Right lobe of liver (tissue), 4 donors: ENCODE measurements at regions not wholly inside any gene's neighbourhood (a gene's known extent, or its start where the extent isn't known, plus 50 kb on each side); places are given as distances from the start of the nearest gene placed in this dataset.
"Not testable (repeated sequence)": the region's sequence is repeated elsewhere in the genome, so short reads cannot be mapped to it uniquely, and the experiment has no call there.

ENCODE experiments used
- CTCF ChIP-seq, 4 donors: fragments of 200-600 bp in 3 of 4; fragments of 450-650 bp in 1 of 4; IDR thresholded peaks; one replicate each; pipeline versions ENCODE4 v1.5.1 to v1.8.0; 2016 to 2022; ENCODE audit warnings: antibody characterized with exemption in 4 of 4, mild to moderate bottlenecking in 2 of 4
- POLR2A ChIP-seq: fragments of 450-650 bp; IDR thresholded peaks from one replicate; pipeline ENCODE4 v1.6.1; 2017; ENCODE audit warnings: antibody characterized with exemption, mild to moderate bottlenecking
- donor health status: DM: no; HTN: no; CAD: no.
- donor health status: DM: no; HTN: no; CAD: no.
- donor health status: DM: no; HTN: yes; CAD: no.

- TF ChIP-seq CTCF (IDR thresholded peaks at IDR 0.05); POLR2A: not testable (repeated sequence)
These were observed 63.8 kb downstream of the PLXNA1 start for GRCh38 chr3:127046690-127047089.
